DND-41 (cell line): ENCODE measurements at regions not wholly inside any gene's neighbourhood (a gene's known extent, or its start where the extent isn't known, plus 50 kb on each side); places are given as distances from the start of the nearest gene placed in this dataset.

ENCODE experiments used
- CTCF ChIP-seq: IDR thresholded peaks from 2 replicates; pipeline ENCODE4 v1.5.1; 2012; ENCODE audit warnings: borderline replicate concordance, low read length, moderate library complexity, mild to moderate bottlenecking; ENCODE audit not compliant: poor library complexity, severe bottlenecking; ENCODE audit errors: extremely low read depth
- EZH2 ChIP-seq: IDR thresholded peaks from 3 replicates; pipeline ENCODE4 v1.6.1; 2012; ENCODE audit warnings: borderline replicate concordance, low read depth, mild to moderate bottlenecking, moderate library complexity, low read length, inconsistent platforms; ENCODE audit not compliant: severe bottlenecking

- TF ChIP-seq CTCF, result no peak
- TF ChIP-seq EZH2, result no peak
These were observed 739.7 kb upstream of the POU3F2 start for GRCh38 chr6:98094696-98095095.
